NT2/D1 (cell line): ENCODE measurements at regions not wholly inside any gene's neighbourhood (a gene's known extent, or its start where the extent isn't known, plus 50 kb on each side); places are given as distances from the start of the nearest gene placed in this dataset.

Experiments
- YY1 ChIP-seq: IDR thresholded peaks from 2 replicates; pipeline ENCODE4 v1.6.1; 2011; ENCODE audit not compliant: insufficient read length, insufficient read depth
- ZNF274 ChIP-seq: IDR thresholded peaks from 2 replicates; pipeline ENCODE4 v1.6.1; 2011; ENCODE audit warnings: mild to moderate bottlenecking, low read depth, low read length

DNA sequence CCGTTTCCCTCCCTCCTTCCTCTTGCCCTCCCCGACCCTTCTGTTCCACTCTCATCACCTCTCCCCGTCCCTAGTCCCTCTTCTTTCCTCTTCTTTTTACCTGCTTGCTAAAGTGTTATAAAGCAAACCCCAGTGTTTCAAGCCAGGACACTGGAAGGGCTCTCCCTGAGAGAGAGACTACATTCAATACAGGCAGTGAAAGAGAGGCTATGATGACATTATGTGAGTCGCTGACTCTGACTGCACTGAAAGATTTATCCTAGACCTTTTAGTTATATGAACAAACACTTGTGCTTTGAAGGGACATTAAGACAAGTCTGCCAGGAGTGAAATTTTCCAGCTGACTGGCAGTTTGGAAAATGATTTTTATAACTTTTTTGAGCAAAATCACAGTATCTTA is 155.7 kb downstream of the S1PR1 start:
- TF ChIP-seq YY1 (no peak), ZNF274 (no peak)
